ENCODE measurements at regions not wholly inside any gene's neighbourhood (a gene's known extent, or its start where the extent isn't known, plus 50 kb on each side); places are given as distances from the start of the nearest gene placed in this dataset.

GRCh38 chr14:38065106-38065762 lies 142.5 kb upstream of the SSTR1 start:
- DNase-seq (ENCODE audit: low spot score), result no peak

- DNase-seq (ENCODE audit: low spot score), result no peak
Measured at GRCh38 chr14:38070061-38070588, 137.6 kb upstream of the SSTR1 start.

- DNase-seq (ENCODE audit: low spot score), result no peak
Measured at GRCh38 chr14:38073641-38074040, 134.1 kb upstream of the SSTR1 start.

GRCh38 chr14:38074081-38074480 lies 133.6 kb upstream of the SSTR1 start:
- no peak for DNase-seq (ENCODE audit: low spot score)

GRCh38 chr14:38074754-38075153 lies 132.9 kb upstream of the SSTR1 start:
- no peak for DNase-seq (ENCODE audit: low spot score)

- no peak for DNase-seq (ENCODE audit: low spot score)
Measured at GRCh38 chr14:38078393-38078792, 129.3 kb upstream of the SSTR1 start.

- DNase-seq (ENCODE audit: low spot score), result no peak
Measured at GRCh38 chr14:38079268-38079667, 128.4 kb upstream of the SSTR1 start.

GRCh38 chr14:38079886-38080285 lies 127.8 kb upstream of the SSTR1 start:
- DNase-seq (ENCODE audit: low spot score), result no peak

GRCh38 chr14:38080696-38081095 lies 127.0 kb upstream of the SSTR1 start:
- no peak for DNase-seq (ENCODE audit: low spot score)

GRCh38 chr14:38083039-38083438 lies 124.7 kb upstream of the SSTR1 start:
- no peak for DNase-seq (ENCODE audit: low spot score)

GRCh38 chr14:38089123-38089522 lies 118.6 kb upstream of the SSTR1 start:
- no peak for DNase-seq (ENCODE audit: low spot score)

- no peak for DNase-seq (ENCODE audit: low spot score)
Measured at GRCh38 chr14:38090506-38090905, 117.2 kb upstream of the SSTR1 start.

GRCh38 chr14:38098074-38098836 lies 109.4 kb upstream of the SSTR1 start:
- no peak for DNase-seq (ENCODE audit: low spot score)

- DNase-seq (ENCODE audit: low spot score), result no peak
Measured at GRCh38 chr14:38101679-38102078, 106.0 kb upstream of the SSTR1 start.

GRCh38 chr14:38103542-38104225 lies 104.0 kb upstream of the SSTR1 start:
- no peak for DNase-seq (ENCODE audit: low spot score)

- no peak for DNase-seq (ENCODE audit: low spot score)
Measured at GRCh38 chr14:38105106-38105702, 102.5 kb upstream of the SSTR1 start.

- no peak for DNase-seq (ENCODE audit: low spot score)
Measured at GRCh38 chr14:38107216-38107631, 100.5 kb upstream of the SSTR1 start.

- DNase-seq (ENCODE audit: low spot score), result no peak
Measured at GRCh38 chr14:38108681-38109080, 99.0 kb upstream of the SSTR1 start.

- DNase-seq (ENCODE audit: low spot score), result no peak
Measured at GRCh38 chr14:38110258-38110657, 97.4 kb upstream of the SSTR1 start.

GRCh38 chr14:38111046-38111445 lies 96.7 kb upstream of the SSTR1 start:
- no peak for DNase-seq (ENCODE audit: low spot score)

GRCh38 chr14:38113546-38113945 lies 94.2 kb upstream of the SSTR1 start:
- DNase-seq (ENCODE audit: low spot score), result no peak

GRCh38 chr14:38116895-38117294 lies 90.8 kb upstream of the SSTR1 start:
- DNase-seq (ENCODE audit: low spot score), result no peak

- DNase-seq (ENCODE audit: low spot score), result no peak
Measured at GRCh38 chr14:38120109-38120508, 87.6 kb upstream of the SSTR1 start.

Data from hematopoietic multipotent progenitor cell treated with erythropoietin and hydrocortisone succinate and interleukin-3 and kit ligand, for 17 days (in vitro differentiated cells).